ENCODE measurements at regions not wholly inside any gene's neighbourhood (a gene's known extent, or its start where the extent isn't known, plus 50 kb on each side); places are given as distances from the start of the nearest gene placed in this dataset.
"Not testable (repeated sequence)": the region's sequence is repeated elsewhere in the genome, so short reads cannot be mapped to it uniquely, and the experiment has no call there.

DNA sequence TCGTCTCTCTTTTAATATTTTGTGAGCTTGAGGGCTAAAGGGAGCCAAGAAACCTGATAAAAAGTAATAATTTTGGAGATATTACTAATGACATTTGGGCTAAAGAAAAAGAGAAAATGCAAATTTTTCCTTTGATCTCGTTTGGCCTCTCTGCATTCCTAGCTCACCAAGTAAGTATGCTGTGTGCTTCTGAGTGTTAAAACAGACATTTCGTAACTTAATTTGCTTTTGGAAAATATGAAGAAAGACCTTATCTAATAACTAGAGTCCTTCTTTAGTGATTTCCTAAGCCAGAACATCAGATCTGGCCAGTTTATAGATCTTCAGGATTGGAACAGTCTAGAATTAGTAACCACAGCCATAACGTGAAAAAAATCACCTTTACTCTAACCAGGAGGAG, 872.9 kb upstream of the SLC35B3 start:
- no peaks in the 10 kb centered on the region for H3K36me3 ChIP-seq
- H3K27ac ChIP-seq = no peak overlapping the region
- H3K27me3 ChIP-seq = no peaks in the 10 kb centered on the region
- H3K4me1 ChIP-seq = no peaks in the 10 kb centered on the region
- intact Hi-C loops (cut with DNase I) = no loop called here
- H3K4me3 ChIP-seq (replicated peaks in 1 of 3) = no peak overlapping the region
- no peak for DNase-seq
- no peaks in the 10 kb centered on the region for H3K9me3 ChIP-seq
- TF ChIP-seq, protein P1, sequence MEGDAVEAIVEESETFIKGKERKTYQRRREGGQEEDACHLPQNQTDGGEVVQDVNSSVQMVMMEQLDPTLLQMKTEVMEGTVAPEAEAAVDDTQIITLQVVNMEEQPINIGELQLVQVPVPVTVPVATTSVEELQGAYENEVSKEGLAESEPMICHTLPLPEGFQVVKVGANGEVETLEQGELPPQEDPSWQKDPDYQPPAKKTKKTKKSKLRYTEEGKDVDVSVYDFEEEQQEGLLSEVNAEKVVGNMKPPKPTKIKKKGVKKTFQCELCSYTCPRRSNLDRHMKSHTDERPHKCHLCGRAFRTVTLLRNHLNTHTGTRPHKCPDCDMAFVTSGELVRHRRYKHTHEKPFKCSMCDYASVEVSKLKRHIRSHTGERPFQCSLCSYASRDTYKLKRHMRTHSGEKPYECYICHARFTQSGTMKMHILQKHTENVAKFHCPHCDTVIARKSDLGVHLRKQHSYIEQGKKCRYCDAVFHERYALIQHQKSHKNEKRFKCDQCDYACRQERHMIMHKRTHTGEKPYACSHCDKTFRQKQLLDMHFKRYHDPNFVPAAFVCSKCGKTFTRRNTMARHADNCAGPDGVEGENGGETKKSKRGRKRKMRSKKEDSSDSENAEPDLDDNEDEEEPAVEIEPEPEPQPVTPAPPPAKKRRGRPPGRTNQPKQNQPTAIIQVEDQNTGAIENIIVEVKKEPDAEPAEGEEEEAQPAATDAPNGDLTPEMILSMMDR (IDR thresholded peaks at IDR 0.05) = no peak
- TF ChIP-seq POLR2A (IDR thresholded peaks at IDR 0.05) = no peak
- 55 to 58% methylated on average over 4 of the region's 4 CpGs for WGBS, 2 donors

DNA sequence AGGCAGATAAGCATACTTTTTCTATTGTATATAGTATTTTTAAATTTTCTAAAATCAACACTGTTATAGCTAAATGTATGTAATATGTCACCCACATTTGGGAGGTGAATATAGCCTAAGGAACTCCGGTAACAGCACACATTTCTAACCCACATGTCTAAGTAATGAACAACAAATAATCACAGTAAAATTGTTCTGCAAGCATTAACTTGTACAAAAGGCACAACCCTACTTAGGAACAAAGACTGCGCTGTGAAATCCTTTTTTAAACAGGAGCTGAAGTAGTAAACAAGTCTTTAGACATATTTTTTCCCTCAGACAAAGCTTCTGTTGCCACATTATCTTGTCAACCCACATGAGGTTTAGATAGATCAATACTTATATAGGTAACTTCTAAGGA, 872.4 kb upstream of the SLC35B3 start:
- Histone ChIP-seq H3K9me3 (no peaks in the 10 kb centered on the region), H3K27me3 (no peaks in the 10 kb centered on the region), H3K36me3 (no peaks in the 10 kb centered on the region), H3K27ac (no peak overlapping the region), H3K4me1 (no peaks in the 10 kb centered on the region), H3K4me3 (replicated peaks in 1 of 3) (no peak overlapping the region)
- DNase-seq = no peak
- intact Hi-C loops (cut with DNase I) = no loop called here
- 79 to 88% methylated on average over 2 of the region's 2 CpGs for WGBS, 2 donors
- no peak for TF ChIP-seq POLR2A (IDR thresholded peaks at IDR 0.05)
- TF ChIP-seq, protein P1 (IDR thresholded peaks at IDR 0.05) = no peak

GRCh38 chr6:9307187-9307586, 871.8 kb upstream of the SLC35B3 start:
- H3K27me3 ChIP-seq = no peaks in the 10 kb centered on the region
- no peak for TF ChIP-seq POLR2A (IDR thresholded peaks at IDR 0.05)
- TF ChIP-seq, protein P1 (IDR thresholded peaks at IDR 0.05) = no peak
- no peaks in the 10 kb centered on the region for H3K9me3 ChIP-seq
- H3K4me1 ChIP-seq = no peaks in the 10 kb centered on the region
- no peaks in the 10 kb centered on the region for H3K36me3 ChIP-seq
- intact Hi-C loops (cut with DNase I) = no loop called here
- H3K4me3 ChIP-seq (replicated peaks in 1 of 3) = no peak overlapping the region
- DNase-seq = no peak
- H3K27ac ChIP-seq = no peak overlapping the region
- 72% methylated on average over 3 of the region's 3 CpGs for WGBS, 2 donors

- 61 to 67% methylated on average over 4 of the region's 4 CpGs for WGBS, 2 donors
- Histone ChIP-seq H3K36me3 (no peaks in the 10 kb centered on the region), H3K4me3 (replicated peaks in 1 of 3) (no peak overlapping the region), H3K9me3 (no peaks in the 10 kb centered on the region), H3K4me1 (no peaks in the 10 kb centered on the region), H3K27me3 (no peaks in the 10 kb centered on the region), H3K27ac (no peak overlapping the region)
- intact Hi-C loops (cut with DNase I) = no loop called here
- TF ChIP-seq, protein P1 (IDR thresholded peaks at IDR 0.05) = no peak
- no peak for TF ChIP-seq POLR2A (IDR thresholded peaks at IDR 0.05)
- no peak for DNase-seq
Measured at GRCh38 chr6:9295644-9296043, 860.3 kb upstream of the SLC35B3 start.

DNA sequence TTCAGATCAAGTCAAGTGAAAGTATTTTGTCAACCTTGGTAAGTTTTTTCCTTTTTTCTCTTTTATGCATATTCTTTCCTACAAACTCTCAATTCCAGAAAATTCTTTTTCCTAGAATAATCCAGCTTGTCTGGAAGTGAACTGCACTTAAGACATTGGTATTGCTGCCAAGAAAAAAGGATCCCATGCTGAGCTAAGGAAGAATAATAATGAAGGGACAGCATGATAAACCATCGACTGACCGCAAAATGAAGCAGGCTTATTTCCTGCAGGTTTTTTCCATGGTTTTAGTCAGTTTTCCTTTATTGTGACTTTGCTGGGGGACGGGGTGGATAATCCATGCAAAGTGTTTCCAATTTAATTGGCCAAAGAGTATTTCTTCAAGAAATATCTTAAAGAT, 857.6 kb upstream of the SLC35B3 start:
- DNase-seq = no peak
- H3K4me1 ChIP-seq = no peaks in the 10 kb centered on the region
- H3K36me3 ChIP-seq = no peaks in the 10 kb centered on the region
- H3K27me3 ChIP-seq = no peaks in the 10 kb centered on the region
- TF ChIP-seq, protein P1 (IDR thresholded peaks at IDR 0.05) = no peak
- no peak for TF ChIP-seq POLR2A (IDR thresholded peaks at IDR 0.05)
- no peak overlapping the region for H3K27ac ChIP-seq
- H3K9me3 ChIP-seq = no peaks in the 10 kb centered on the region
- 58 to 63% methylated on average over 3 of the region's 3 CpGs for WGBS, 2 donors
- H3K4me3 ChIP-seq (replicated peaks in 1 of 3) = no peak overlapping the region
- intact Hi-C loops (cut with DNase I) = no loop called here

DNA sequence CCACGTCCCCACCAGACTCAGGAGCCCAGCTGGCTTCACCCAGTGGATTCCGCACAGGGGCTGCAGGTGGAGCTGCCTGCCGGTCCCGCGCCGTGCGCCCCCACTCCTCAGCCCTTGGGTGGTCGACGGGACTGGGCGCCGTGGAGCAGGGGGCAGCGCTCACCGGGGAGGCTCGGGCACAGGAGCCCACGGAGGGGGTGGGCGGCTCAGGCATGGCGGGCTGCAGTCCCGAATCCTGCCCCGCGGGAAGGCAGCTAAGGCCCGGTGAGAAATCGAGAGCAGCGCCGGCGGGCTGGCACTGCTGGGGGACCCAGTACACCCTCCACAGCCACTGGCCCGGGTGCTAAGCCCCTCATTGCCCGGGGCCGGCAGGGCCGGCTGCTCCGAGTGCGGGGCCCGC, 855.0 kb upstream of the SLC35B3 start:
- H3K36me3 ChIP-seq; H3K4me1 ChIP-seq; H3K4me3 ChIP-seq (replicated peaks in 1 of 3); H3K9me3 ChIP-seq; H3K27me3 ChIP-seq; DNase-seq; H3K27ac ChIP-seq; intact Hi-C loops (cut with DNase I): not testable (repeated sequence)
- 96 to 100% methylated on average over 7 to 14 of the region's 32 CpGs for WGBS, 2 donors
